PC-9 (cell line): ENCODE measurements at regions not wholly inside any gene's neighbourhood (a gene's known extent, or its start where the extent isn't known, plus 50 kb on each side); places are given as distances from the start of the nearest gene placed in this dataset.

Experiments used
- EZH2 ChIP-seq: fragments of 200-600 bp; sonication (generic); IDR thresholded peaks from 2 replicates; pipeline ENCODE4 v1.8.0; 2017; ENCODE audit warnings: antibody characterized with exemption, low read depth
- TF ChIP-seq, protein P1 (sequence below): fragments of 200-600 bp; sonication (generic); conservative IDR thresholded peaks from 2 replicates; pipeline ENCODE4 v1.6.1; 2017; ENCODE audit warnings: mixed run types, antibody characterized with exemption, mild to moderate bottlenecking, moderate library complexity

DNA sequence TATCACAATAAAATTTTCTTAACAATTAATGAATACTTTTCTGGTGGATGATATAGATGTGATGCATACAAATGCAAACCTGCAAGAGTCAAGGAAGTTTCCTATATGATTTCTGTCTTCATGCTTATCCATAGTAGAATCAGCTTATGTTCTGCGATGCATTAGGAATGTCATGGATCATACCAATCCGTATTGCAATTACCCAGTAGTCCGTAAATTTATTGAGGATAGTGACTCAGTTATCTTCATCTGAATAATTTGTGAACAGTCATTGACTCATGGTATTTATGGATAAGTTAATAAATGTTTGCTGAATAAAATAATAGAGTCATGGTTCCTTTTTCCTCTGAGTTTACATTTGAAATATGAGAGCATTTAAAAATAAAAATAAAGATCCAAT, 483.4 kb downstream of the LRFN5 start:
- TF ChIP-seq, protein P1, sequence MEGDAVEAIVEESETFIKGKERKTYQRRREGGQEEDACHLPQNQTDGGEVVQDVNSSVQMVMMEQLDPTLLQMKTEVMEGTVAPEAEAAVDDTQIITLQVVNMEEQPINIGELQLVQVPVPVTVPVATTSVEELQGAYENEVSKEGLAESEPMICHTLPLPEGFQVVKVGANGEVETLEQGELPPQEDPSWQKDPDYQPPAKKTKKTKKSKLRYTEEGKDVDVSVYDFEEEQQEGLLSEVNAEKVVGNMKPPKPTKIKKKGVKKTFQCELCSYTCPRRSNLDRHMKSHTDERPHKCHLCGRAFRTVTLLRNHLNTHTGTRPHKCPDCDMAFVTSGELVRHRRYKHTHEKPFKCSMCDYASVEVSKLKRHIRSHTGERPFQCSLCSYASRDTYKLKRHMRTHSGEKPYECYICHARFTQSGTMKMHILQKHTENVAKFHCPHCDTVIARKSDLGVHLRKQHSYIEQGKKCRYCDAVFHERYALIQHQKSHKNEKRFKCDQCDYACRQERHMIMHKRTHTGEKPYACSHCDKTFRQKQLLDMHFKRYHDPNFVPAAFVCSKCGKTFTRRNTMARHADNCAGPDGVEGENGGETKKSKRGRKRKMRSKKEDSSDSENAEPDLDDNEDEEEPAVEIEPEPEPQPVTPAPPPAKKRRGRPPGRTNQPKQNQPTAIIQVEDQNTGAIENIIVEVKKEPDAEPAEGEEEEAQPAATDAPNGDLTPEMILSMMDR: no peak
- TF ChIP-seq EZH2: no peak
